ENCODE measurements at regions not wholly inside any gene's neighbourhood (a gene's known extent, or its start where the extent isn't known, plus 50 kb on each side); places are given as distances from the start of the nearest gene placed in this dataset.

DNA sequence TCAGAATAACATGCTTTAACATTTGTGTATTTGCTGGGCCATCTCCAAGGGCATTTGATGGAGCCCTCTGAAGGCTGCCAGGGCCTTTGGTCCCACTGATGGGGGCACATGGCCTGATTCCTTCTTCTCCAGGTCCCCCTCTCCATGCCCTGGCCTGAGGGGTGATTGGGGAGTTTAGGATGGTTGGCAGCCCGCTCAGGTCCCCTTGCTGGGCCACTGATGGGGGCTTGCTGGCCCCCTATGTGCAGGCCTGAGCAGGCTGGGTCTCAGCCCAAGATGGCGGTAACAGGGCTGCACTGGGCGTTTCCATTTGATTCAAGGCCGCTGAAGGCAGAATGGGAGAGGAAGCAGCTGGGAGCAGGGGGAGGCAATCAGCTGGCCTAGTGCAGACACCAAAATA, 113.7 kb upstream of the NECTIN1 start:
- Histone ChIP-seq H3K23ac (ENCODE audit: insufficient read length, low read depth, low read length) (no peak overlapping the region), H3K9ac (ENCODE audit: extremely low read depth, insufficient read length, low read length) (no peak overlapping the region), H3T11ph (ENCODE audit: low read length) (no peak overlapping the region), H2BK15ac (ENCODE audit: low read depth, low read length) (no peak overlapping the region), H3K9me3 (ENCODE audit: control insufficient read depth, low read depth, low read length) (no peaks in the 10 kb centered on the region), H2BK5ac (ENCODE audit: insufficient read length, low read length) (no peak overlapping the region), H3K23me2 (ENCODE audit: insufficient read length, low read depth, low read length, poor library complexity, severe bottlenecking) (no peaks in the 10 kb centered on the region), H3K4me1 (ENCODE audit: insufficient read depth, low read length) (no peaks in the 10 kb centered on the region), H3K27ac (ENCODE audit: insufficient read length, low read depth, low read length) (no peak overlapping the region), H4K91ac (ENCODE audit: insufficient read length, low read depth, low read length) (no peak overlapping the region), H3K79me2 (ENCODE audit: insufficient read depth, low read length) (no peaks in the 10 kb centered on the region), H2BK20ac (ENCODE audit: low read depth, low read length, poor library complexity, severe bottlenecking) (no peak overlapping the region), H2AFZ (ENCODE audit: low read length) (no peak overlapping the region), H4K20me1 (ENCODE audit: control insufficient read depth, insufficient read depth, insufficient read length) (no peaks in the 10 kb centered on the region), H2BK120ac (ENCODE audit: low read depth, low read length, poor library complexity, severe bottlenecking) (no peak overlapping the region), H2BK12ac (ENCODE audit: insufficient read length, low read depth, low read length) (no peak overlapping the region), H3K79me1 (ENCODE audit: insufficient read depth, low read depth, low read length, poor library complexity, severe bottlenecking) (no peaks in the 10 kb centered on the region), H3K4ac (ENCODE audit: low read depth, low read length) (no peak overlapping the region), H3K27me3 (ENCODE audit: insufficient read depth, low read length) (no peaks in the 10 kb centered on the region), H4K5ac (ENCODE audit: insufficient read length, low read depth, low read length) (no peak overlapping the region), H2AK5ac (ENCODE audit: insufficient read length, low read length) (no peak overlapping the region), H3K4me2 (ENCODE audit: insufficient read depth, insufficient read length, low read length) (no peak overlapping the region), H4K8ac (replicated peaks; ENCODE audit: insufficient read length, low read depth, low read length) (no peak overlapping the region), H3K14ac (ENCODE audit: insufficient read depth, low read length) (no peak overlapping the region), H3K18ac (ENCODE audit: insufficient read length, low read depth, low read length) (no peak overlapping the region), H3K56ac (ENCODE audit: insufficient read length, low read depth, low read length) (no peak overlapping the region)
- WGBS (ENCODE audit: extremely low coverage, insufficient read length, low lambda C conversion rate): no CpG with 5 or more reads among the region's 4 CpGs
- no peak overlapping the region for H3K27ac Mint-ChIP-seq
- peaks cover 10 to 11% of the 10 kb centered on the region in 2 experiments for H3K4me1 Mint-ChIP-seq
- TF ChIP-seq, protein P1, sequence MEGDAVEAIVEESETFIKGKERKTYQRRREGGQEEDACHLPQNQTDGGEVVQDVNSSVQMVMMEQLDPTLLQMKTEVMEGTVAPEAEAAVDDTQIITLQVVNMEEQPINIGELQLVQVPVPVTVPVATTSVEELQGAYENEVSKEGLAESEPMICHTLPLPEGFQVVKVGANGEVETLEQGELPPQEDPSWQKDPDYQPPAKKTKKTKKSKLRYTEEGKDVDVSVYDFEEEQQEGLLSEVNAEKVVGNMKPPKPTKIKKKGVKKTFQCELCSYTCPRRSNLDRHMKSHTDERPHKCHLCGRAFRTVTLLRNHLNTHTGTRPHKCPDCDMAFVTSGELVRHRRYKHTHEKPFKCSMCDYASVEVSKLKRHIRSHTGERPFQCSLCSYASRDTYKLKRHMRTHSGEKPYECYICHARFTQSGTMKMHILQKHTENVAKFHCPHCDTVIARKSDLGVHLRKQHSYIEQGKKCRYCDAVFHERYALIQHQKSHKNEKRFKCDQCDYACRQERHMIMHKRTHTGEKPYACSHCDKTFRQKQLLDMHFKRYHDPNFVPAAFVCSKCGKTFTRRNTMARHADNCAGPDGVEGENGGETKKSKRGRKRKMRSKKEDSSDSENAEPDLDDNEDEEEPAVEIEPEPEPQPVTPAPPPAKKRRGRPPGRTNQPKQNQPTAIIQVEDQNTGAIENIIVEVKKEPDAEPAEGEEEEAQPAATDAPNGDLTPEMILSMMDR (conservative IDR thresholded peaks at IDR 0.05): no peak
- DNase-seq: no peak
- peaks cover 36% of the 10 kb centered on the region for H3K27me3 Mint-ChIP-seq (ENCODE audit: low read depth)
- H3K9me3 Mint-ChIP-seq: peaks cover 0 to 3% of the 10 kb centered on the region in 2 experiments; a peak in 2 of 5 replicates
- peaks cover 0 to 1% (median 0%) of the 10 kb centered on the region in 3 experiments; a peak in 1 of 7 replicates for H3K36me3 Mint-ChIP-seq (ENCODE audit: insufficient read depth in 1 of 3, low read depth in 3 of 3)
- no peak overlapping the region for H3K4me3 Mint-ChIP-seq
